HG03442 (cell line): ENCODE measurements at regions not wholly inside any gene's neighbourhood (a gene's known extent, or its start where the extent isn't known, plus 50 kb on each side); places are given as distances from the start of the nearest gene placed in this dataset.

Experiments
- ATAC-seq: cut with Tn5 transposase; IDR thresholded peaks from one replicate; pipeline ENCODE4 v1.9.1; 2021; ENCODE audit warnings: mild to moderate bottlenecking, moderate library complexity; ENCODE audit not compliant: unreplicated experiment

- ATAC-seq = no peak
These were observed 205.6 kb downstream of the IRF8 start for GRCh38 chr16:86104537-86105048.

DNA sequence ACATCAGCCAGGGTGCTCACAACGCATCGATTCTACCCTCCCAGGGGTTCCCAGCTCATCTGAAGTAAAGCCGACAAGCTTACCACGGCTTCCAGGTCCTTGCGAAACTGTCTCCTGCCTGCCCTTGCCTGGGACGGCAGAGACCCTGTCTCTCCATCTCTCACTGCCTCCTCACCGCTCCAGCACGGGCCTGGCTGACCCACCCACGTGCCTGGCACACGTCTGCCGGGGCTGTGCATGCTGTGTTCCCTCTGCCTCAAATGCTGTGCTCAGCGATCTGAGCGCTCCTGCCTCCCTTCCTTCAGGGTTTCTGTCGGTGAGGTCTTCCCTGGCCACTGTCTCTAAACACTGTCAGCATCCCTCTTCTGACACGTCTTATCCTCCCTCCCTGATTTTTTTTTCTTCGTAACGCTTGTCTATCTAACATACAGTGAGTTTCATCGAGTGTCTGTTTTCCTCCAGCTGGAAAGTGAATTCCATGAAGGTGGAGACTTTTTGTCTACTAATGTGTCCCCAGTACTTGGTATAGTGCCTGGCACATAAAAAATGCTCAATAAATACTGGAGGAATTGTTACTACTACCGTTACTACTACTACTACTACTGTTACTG is 208.4 kb downstream of the IRF8 start:
- no peak for ATAC-seq

DNA sequence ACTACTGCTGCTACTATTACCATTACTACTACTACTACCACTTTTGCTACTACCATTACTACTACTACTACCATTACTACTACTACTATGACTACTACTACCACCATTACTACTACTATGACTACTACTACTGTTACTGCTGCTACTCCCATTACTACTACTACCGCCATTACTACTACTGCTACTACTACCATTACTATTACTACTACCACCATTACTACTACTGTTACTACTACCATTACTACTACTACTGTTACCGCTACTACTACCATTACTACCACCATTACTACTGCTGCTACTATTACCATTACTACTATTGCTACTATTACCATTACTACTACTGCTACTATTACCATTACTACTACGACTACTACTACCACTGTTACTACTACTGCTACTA is 209.1 kb downstream of the IRF8 start:
- no peak for ATAC-seq

- no peak for ATAC-seq
These were observed 211.2 kb downstream of the IRF8 start for GRCh38 chr16:86110134-86110533.

DNA sequence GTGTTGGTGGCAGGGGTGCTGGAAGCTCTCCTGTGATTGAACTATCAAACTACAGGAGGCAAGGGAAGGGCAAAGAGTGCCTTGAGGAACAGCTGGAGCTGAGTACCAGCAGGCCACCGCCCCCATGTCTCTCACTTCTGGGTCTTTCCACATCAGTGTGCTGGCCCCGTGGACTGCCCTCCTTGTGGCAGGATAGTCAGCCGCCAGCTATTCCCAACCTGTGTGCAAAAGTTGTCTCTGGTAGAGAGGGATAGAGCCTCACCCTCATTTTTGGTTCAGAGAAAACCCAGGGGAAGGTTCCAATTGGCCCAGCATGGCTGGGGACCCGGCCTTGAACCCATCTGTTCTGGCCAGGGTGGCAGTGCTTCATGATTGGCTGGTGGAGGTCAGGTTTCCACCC is 211.8 kb downstream of the IRF8 start:
- ATAC-seq = no peak

DNA sequence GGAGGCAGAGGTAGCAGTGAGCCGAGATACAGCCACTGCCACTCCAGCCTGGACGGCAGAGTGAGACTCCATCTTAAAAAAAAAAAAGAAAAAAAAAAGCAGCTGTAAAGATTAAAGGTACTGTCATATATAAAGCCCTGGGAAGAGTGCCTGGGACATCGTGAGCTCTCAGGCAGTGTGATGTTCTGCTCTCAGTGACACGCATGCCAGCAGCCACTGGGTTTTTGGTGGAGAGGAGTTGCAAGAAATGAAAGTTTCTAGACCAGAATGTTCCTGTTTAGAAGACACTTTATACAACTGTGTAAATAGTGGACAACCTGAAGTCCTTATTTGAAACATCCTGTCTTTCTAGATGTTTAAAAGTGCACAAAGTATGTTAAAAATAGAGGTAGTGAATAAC is 213.2 kb downstream of the IRF8 start:
- no peak for ATAC-seq

DNA sequence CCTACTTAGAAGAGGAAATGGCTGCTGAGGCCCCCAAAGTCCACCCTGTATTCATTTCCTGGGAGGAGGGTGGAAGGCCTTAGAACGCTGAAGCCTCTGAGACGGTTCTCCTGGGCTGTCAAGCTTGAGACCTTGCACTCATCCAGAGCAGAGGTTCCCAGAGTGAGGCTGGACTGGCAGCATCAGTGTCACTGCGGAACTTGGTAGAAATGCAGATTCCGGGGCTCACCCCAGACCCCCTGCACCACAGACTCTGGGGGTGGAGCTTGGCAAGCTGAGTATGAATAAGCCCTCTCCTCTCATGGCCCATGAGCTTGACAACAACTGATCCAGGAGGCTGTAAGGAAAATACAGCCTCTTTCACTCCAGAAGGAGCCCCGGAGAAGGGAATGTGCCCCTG is 218.3 kb downstream of the IRF8 start:
- ATAC-seq = no peak

DNA sequence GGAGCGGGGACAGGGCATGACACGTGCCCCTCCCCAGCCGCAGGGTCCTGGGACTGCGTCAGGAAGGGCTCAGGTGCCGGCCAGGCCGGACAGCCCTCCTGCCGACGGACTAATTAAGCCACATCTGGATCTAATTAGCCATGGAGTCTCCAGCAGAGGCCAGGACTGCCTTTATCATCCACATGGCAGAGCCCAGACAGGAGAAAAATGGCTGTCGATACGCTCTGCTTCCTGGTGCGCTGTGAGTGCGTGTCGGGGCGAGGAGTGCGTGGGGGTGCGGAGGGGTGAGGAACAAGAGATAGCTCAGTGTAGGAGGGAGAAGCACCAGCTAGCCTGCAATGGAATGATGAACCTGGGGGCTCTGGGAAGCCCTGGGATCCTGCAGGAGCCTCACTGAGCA is 218.8 kb downstream of the IRF8 start:
- no peak for ATAC-seq

GRCh38 chr16:86118467-86119307 is 219.7 kb downstream of the IRF8 start:
- no peak for ATAC-seq

DNA sequence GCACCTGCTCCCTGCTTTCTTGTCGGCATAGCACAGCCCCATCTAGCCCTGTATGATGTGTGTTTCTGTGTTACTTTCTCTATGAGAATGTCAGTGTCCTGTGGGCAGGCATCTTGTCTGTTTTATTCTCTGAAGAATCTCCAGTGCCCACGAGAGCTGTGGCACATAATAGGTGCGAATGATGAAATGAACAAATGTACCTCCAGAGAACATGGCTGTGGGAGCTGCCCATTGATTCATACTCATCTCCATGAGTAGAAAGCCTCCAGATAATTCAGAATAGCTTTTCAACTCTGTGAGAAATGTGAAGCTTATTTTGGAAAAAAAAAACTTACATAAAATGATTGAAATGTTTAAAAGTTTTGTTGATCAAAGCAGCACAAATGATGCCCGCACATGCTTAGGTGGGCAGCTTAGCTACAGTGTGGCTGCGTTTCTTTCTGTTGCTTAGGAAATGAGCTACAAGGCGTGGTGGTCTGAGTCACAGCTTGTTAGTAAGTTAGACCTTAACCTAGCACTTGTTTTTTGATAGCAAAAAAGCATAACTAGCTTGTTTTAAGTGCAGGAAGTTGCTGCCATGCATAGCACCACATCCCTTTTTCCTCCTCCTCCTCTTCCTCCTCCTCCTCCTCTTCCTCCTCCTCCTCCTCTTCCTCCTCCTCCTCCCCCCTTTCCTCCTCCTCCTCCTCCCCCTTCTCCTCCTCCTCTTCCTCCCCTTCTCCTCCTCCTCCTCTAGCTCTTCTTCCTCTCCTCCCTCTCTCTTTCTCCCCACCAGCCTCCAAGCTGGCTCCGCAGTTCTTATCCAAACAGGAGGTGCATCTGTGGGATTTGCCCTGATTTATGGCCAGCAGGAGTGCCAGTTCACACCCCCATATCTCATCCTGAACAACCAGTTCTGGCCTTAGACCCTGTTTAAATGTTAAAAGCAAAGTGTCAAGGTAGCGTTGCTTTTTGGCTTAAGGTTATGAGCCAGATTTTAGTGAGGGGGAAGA is 221.5 kb downstream of the IRF8 start:
- no peak for ATAC-seq

DNA sequence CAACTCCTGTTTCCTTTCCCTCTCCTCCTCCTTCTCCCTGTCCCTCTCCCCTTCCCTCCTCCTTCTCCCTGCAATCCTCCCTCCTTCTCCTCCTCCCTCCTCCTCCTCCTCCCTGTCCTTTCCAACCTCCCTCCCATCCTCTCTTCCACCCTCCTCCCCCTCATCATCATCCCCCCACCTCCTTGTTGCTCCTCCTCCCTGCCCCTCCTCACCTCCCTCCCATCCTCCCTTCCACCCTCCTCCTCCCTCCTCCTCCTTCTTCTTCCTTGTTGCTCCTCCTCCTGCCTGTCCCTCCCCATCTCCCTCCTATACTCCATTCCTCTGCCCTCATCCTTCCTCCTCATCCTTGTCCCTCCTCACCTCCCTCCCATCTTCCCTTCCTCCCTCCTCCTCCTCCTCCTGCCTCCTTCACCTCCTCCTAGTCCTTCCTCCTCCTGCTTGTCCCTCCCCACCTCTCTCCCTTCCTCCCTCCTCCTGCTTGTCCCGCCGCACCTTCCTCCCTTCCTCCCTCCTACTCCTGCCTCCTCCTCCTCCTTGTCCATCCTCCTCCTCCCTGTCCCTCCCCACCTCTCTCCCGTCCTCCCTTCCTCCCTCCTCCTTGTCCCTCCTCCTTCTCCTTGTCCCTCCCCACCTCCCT is 222.5 kb downstream of the IRF8 start:
- no peak for ATAC-seq

DNA sequence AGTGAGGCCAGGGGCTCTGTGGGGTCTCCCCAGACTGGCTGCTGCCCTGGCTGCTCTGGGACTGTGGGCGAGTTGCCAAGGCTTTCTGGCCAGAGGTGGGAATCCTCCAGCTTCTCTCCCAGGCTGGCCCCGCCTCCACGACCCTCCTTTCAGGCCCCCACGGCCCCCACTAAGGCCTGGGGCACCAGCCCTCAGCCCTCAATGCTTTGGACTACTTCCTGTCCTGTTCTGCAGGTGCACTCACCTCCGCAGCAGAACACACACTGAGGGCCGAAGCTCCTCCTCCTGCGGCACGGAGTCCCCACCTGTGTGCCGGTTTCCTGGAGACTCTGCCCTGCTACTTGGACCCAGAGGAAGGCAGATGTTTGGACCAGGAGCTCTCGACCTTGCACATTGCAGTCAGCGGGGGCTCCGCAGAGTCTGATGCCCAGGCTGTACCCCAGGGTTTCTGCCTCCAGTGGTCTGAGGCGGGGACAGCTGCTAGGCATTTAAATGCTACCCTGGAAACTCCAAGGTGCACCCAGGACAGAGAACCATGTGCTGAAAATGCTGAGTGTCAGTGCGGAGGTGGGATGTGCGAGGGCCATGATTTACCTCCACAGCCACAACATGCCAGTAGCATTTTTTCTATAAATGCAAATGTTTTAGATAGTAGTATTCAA is 223.8 kb downstream of the IRF8 start:
- ATAC-seq = no peak

DNA sequence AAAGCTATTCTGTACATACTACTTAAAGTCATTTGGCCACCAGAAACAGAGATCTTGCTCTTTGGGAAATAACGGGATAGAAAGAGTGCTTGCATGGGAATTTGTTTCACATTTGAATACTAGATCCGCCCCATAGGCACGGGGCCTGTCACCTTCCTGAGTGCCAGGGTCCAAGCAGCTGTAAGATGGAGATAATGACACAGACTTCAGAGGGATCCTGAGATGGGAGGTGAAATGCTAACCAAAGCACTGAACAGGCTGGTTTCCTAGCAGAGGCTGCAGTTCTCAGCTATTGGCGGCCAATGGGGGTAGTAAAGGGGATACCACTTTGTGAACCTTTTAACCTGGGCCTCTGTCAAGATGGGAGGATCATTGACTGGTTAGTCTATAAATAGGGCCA is 225.4 kb downstream of the IRF8 start:
- ATAC-seq = no peak

GRCh38 chr16:86126891-86127290 is 227.9 kb downstream of the IRF8 start:
- no peak for ATAC-seq

GRCh38 chr16:86127366-86127765 is 228.4 kb downstream of the IRF8 start:
- no peak for ATAC-seq

DNA sequence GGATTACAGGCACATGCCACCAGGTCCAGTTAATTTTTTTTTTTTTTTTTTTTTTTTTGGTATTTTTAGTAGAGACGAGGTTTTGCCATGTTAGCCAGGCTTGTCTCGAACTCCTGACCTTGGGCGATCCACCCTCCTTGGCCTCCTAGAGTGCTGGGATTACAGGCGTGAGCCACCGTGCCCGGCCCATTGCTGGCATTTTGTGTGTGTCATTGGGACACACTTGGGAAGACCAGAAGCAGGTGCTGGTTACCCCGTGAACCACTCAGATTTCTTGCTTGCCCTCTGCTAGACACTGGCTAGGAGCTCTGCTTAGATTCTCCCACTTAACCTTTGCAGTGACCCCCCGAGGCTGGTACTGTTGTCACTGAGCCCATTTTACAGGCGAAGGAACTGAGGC is 229.3 kb downstream of the IRF8 start:
- no peak for ATAC-seq

DNA sequence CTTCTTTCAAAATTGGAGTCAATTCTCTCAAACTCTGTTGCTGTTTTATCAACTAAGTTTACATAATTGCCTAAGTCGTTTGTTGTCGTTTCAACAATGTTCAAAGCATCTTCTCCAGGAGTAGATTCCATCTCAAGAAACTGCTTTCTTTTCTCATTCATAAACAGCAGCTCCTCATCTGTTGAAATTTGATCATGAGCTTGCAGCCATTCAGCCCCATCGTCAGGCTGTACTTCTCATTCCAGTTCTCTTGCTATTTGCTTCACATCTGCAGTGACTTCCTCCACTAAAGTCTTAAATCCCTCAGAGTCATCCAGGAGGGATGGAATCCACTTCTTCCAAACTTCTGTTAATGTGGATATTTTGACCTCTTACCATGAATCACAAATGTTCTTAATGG is 230.6 kb downstream of the IRF8 start:
- ATAC-seq = no peak

DNA sequence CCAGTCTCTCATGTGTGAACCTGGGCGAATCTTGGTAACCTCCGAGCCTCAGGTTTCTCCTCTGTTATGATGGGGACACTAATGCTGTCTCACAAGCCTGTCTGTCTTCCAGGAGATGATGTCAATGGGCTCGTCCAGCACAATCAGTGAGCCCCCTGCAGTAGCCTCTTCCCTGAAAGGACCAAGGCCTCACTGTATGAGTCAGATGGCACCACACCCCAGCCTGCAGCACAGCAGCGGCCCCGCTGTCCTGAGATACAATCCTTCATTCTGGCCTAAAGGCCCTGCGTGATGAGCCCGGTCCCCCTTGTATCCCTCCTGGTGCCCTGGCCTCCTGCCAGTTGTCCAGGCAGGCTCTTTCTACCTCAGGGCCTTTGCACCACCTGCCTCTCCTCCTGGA is 234.4 kb downstream of the IRF8 start:
- no peak for ATAC-seq

DNA sequence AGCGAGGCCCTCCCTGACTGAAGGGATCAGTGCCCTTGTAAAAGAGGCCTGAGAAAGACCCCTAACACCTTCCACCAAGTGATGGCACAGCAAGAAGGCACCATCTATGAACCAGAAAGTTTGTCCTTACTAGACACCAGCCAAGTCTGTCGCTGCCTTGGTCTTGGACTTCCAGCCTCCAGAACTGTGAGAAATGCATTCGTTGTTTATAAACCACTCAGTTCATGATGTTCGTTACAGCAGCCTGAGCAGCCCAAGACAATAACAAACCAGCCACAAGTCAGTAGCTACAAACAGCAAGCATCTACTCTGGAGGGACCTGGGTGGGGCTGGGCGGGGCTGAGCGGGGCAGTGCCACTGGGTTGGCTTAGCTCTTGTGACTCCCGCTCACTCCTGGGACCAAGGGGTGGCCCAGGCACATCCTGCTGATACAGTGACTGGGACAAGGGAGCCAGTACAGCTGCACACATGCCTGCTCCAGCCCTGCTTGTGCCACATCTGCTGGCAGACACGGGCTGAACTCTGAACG is 234.9 kb downstream of the IRF8 start:
- no peak for ATAC-seq
